ENCODE measurements at regions not wholly inside any gene's neighbourhood (a gene's known extent, or its start where the extent isn't known, plus 50 kb on each side); places are given as distances from the start of the nearest gene placed in this dataset.

DNA sequence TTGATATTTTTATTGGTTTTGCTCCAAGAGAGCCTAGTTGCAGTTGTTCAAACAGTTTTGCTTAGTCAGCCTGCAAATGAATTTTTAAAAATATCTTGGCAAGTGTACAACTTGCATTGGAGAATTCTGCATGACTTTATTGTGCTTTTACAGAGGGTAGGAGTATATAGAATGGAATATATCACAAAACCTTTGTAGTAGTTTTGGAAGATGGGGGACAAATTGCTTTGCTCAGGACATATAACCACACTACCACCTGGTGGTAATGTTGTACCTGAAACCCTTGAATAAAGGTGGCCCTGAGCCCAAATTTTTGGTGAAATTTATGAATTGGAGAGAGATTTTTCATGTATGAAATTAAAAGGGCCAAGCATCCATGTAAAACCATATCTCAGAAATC is 645.2 kb downstream of the MED13L start:
- Histone ChIP-seq H3K23ac (ENCODE audit: insufficient read length) (no peak overlapping the region), H3K56ac (replicated peaks; ENCODE audit: insufficient read length, low read depth, low read length) (no peak overlapping the region), H4K91ac (replicated peaks; ENCODE audit: insufficient read length, low read length) (no peak overlapping the region), H3K79me1 (ENCODE audit: low read depth, low read length) (no peaks in the 10 kb centered on the region), H3K18ac (ENCODE audit: extremely low read depth, low read length) (no peak overlapping the region), H2AFZ (ENCODE audit: low read length) (no peak overlapping the region), H3K14ac (ENCODE audit: insufficient read length) (no peak overlapping the region), H2AK5ac (ENCODE audit: low read depth, low read length) (no peak overlapping the region), H2BK120ac (replicated peaks; ENCODE audit: low read depth, low read length) (no peak overlapping the region), H2BK20ac (ENCODE audit: low read length) (no peak overlapping the region), H2BK5ac (ENCODE audit: low read depth, low read length) (no peak overlapping the region), H4K8ac (ENCODE audit: extremely low read depth, insufficient read depth, low read length) (no peak overlapping the region), H3K27ac (ENCODE audit: low read depth, low read length) (no peak overlapping the region), H4K20me1 (replicated peaks in 1 of 2; ENCODE audit: control insufficient read depth in 1 of 2, insufficient read depth in 2 of 2, low read length in 2 of 2) (no peaks in the 10 kb centered on the region), H2BK12ac (ENCODE audit: low read depth, low read length) (no peak overlapping the region), H2BK15ac (ENCODE audit: low read length) (no peak overlapping the region), H3K9ac (replicated peaks in 1 of 4; ENCODE audit: extremely low read depth in 1 of 4, low read depth in 3 of 4, low read length in 3 of 4) (no peak overlapping the region), H3K9me3 (ENCODE audit: insufficient read depth in 2 of 2, low read depth in 1 of 2, low read length in 1 of 2) (peaks cover 0 to 3% of the 10 kb centered on the region in 2 experiments; a peak in 2 of 4 replicates), H3K36me3 (ENCODE audit: control insufficient read depth in 2 of 4, insufficient read depth in 4 of 4, low read length in 3 of 4) (no peaks in the 10 kb centered on the region), H3K4me1 (replicated peaks in 1 of 4; ENCODE audit: control insufficient read depth in 3 of 4, insufficient read depth in 4 of 4, low read length in 3 of 4) (no peaks in the 10 kb centered on the region; a peak in 1 of 7 replicates), H3K4me2 (ENCODE audit: insufficient read depth in 1 of 2, low read depth in 2 of 2, low read length in 2 of 2) (no peak overlapping the region), H3K27me3 (replicated peaks in 1 of 4; ENCODE audit: control insufficient read depth in 3 of 4, extremely low read depth in 1 of 4, insufficient read depth in 3 of 4, low read length in 3 of 4) (no peaks in the 10 kb centered on the region; a peak in 1 of 7 replicates), H3K4ac (replicated peaks; ENCODE audit: insufficient read length, low read depth, low read length) (no peak overlapping the region), H3K4me3 (ENCODE audit: extremely low read depth in 1 of 4, insufficient read depth in 2 of 4, low read depth in 3 of 4, low read length in 4 of 4) (no peak overlapping the region), H4K5ac (ENCODE audit: insufficient read length, low read depth, low read length) (no peak overlapping the region), H3K79me2 (ENCODE audit: control insufficient read depth in 1 of 2, insufficient read depth in 2 of 2, low read length in 2 of 2) (no peaks in the 10 kb centered on the region), H3K23me2 (ENCODE audit: low read depth, low read length) (peaks cover 2% of the 10 kb centered on the region; the same call in 1 of the 2 replicates)
- no peak for TF ChIP-seq TEAD4 (IDR thresholded peaks at IDR 0.05; ENCODE audit: low read depth, low read length)
- TF ChIP-seq RAD21 (IDR thresholded peaks at IDR 0.05 in 1 of 2, conservative IDR thresholded peaks at IDR 0.05 in 1 of 2; ENCODE audit: low read depth in 2 of 2, low read length in 2 of 2), result peak; percentile 74 to 80
- TF ChIP-seq, protein P1, sequence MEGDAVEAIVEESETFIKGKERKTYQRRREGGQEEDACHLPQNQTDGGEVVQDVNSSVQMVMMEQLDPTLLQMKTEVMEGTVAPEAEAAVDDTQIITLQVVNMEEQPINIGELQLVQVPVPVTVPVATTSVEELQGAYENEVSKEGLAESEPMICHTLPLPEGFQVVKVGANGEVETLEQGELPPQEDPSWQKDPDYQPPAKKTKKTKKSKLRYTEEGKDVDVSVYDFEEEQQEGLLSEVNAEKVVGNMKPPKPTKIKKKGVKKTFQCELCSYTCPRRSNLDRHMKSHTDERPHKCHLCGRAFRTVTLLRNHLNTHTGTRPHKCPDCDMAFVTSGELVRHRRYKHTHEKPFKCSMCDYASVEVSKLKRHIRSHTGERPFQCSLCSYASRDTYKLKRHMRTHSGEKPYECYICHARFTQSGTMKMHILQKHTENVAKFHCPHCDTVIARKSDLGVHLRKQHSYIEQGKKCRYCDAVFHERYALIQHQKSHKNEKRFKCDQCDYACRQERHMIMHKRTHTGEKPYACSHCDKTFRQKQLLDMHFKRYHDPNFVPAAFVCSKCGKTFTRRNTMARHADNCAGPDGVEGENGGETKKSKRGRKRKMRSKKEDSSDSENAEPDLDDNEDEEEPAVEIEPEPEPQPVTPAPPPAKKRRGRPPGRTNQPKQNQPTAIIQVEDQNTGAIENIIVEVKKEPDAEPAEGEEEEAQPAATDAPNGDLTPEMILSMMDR (IDR thresholded peaks at IDR 0.05; ENCODE audit: control extremely low read depth in 1 of 3, insufficient read depth in 1 of 3, low read depth in 1 of 3, low read length in 3 of 3), result peak in 2 of 3 experiments; percentile 35 to 38; a peak in 2 of 4 replicates
- no peak for TF ChIP-seq FOSL1 (IDR thresholded peaks at IDR 0.05; ENCODE audit: insufficient read depth, low read depth, low read length)
- TF ChIP-seq, protein P2, sequence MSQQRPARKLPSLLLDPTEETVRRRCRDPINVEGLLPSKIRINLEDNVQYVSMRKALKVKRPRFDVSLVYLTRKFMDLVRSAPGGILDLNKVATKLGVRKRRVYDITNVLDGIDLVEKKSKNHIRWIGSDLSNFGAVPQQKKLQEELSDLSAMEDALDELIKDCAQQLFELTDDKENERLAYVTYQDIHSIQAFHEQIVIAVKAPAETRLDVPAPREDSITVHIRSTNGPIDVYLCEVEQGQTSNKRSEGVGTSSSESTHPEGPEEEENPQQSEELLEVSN (IDR thresholded peaks at IDR 0.05), result no peak
- TF ChIP-seq SIX5 (IDR thresholded peaks at IDR 0.05; ENCODE audit: low read depth, low read length), result no peak
- TF ChIP-seq SRF (IDR thresholded peaks at IDR 0.05; ENCODE audit: low read depth, low read length), result no peak
- POLR2A ChIA-PET (ENCODE audit: partially characterized antibody), result no interaction called here
- CTCF ChIA-PET (ENCODE audit: partially characterized antibody), result interaction anchor here (0.7 kb wide), 1 partner anchor 943 kb away, joined by 3 read pairs; no protein-coding TSS in a partner anchor
- DNase-seq (ENCODE audit: low read depth in 1 of 2, low spot score in 2 of 2) (no peak), FAIRE-seq (no peak)

Data from H1 (cell line).